CD14-positive monocyte (primary cell): ENCODE measurements at regions not wholly inside any gene's neighbourhood (a gene's known extent, or its start where the extent isn't known, plus 50 kb on each side); places are given as distances from the start of the nearest gene placed in this dataset.

Source experiments
- DNase-seq, 3 donors: peaks; one replicate each; pipeline ENCODE4 v3.0.0-alpha.2; 2011 to 2022
- H2AFZ ChIP-seq: 2 replicates; pipeline ENCODE4 v1.6.0; 2012; ENCODE audit warnings: mild to moderate bottlenecking, low read depth, low read length, inconsistent platforms; ENCODE audit not compliant: insufficient read depth, poor library complexity, severe bottlenecking
- H3K27ac ChIP-seq, 2 donors: 1 replicate in 1 of 2; 2 replicates in 1 of 2; pipeline ENCODE4 v1.5.1; 2012 to 2013; ENCODE audit warnings: low read length in 2 of 2, control low read depth in 1 of 2, inconsistent platforms in 1 of 2, low read depth in 1 of 2, mild to moderate bottlenecking in 1 of 2
- H3K27me3 ChIP-seq, 2 donors: one replicate each; pipeline versions ENCODE4 v1.6.0 to v1.6.1; 2011 to 2013; ENCODE audit warnings: low read length in 2 of 2; ENCODE audit not compliant: control insufficient read depth in 2 of 2, insufficient read depth in 2 of 2
- H3K36me3 ChIP-seq, 2 donors: replicated peaks in 1 of 2; 1 replicate in 1 of 2; 2 replicates in 1 of 2; pipeline versions ENCODE4 v1.5.1 to v1.6.1; 2012 to 2013; ENCODE audit warnings: low read length in 2 of 2, control low read depth in 1 of 2, inconsistent platforms in 1 of 2, mild to moderate bottlenecking in 1 of 2; ENCODE audit not compliant: insufficient read depth in 2 of 2, control insufficient read depth in 1 of 2
- H3K4me1 ChIP-seq, 2 donors: 1 replicate in 1 of 2; 2 replicates in 1 of 2; pipeline versions ENCODE4 v1.5.1 to v1.6.1; 2012 to 2013; ENCODE audit warnings: low read length in 2 of 2, control low read depth in 1 of 2, inconsistent platforms in 1 of 2, mild to moderate bottlenecking in 1 of 2, moderate library complexity in 1 of 2; ENCODE audit not compliant: insufficient read depth in 2 of 2, control insufficient read depth in 1 of 2
- H3K4me2 ChIP-seq: replicated peaks from 2 replicates; pipeline ENCODE3; 2012; ENCODE audit warnings: low read length, moderate library complexity, mild to moderate bottlenecking; ENCODE audit not compliant: poor library complexity, severe bottlenecking; ENCODE audit errors: extremely low read depth
- H3K4me3 ChIP-seq, 3 experiments: fragments of 200-600 bp in 1 of 3; sonication (generic) in 1 of 3; replicated peaks in 1 of 3; 1 replicate in 2 of 3; 2 replicates in 1 of 3; pipeline ENCODE4 v1.5.1; 2011 to 2013; ENCODE audit warnings: low read length in 3 of 3, mild to moderate bottlenecking in 3 of 3, control low read depth in 2 of 3, low read depth in 2 of 3, inconsistent platforms in 1 of 3, moderate library complexity in 1 of 3
- H3K79me2 ChIP-seq: 2 replicates; pipeline ENCODE4 v1.6.0; 2012; ENCODE audit warnings: mild to moderate bottlenecking, control low read depth, inconsistent platforms, low read length, moderate library complexity; ENCODE audit not compliant: insufficient read depth
- H3K9ac ChIP-seq: 2 replicates; pipeline ENCODE4 v1.6.0; 2017; ENCODE audit warnings: low read length, mild to moderate bottlenecking; ENCODE audit not compliant: insufficient read depth, poor library complexity, severe bottlenecking
- H3K9me3 ChIP-seq, 2 donors: replicated peaks in 1 of 2; 1 replicate in 1 of 2; 2 replicates in 1 of 2; pipeline versions ENCODE4 v1.5.1 to v1.6.1; 2012 to 2013; ENCODE audit warnings: low read length in 2 of 2, control low read depth in 1 of 2; ENCODE audit not compliant: control insufficient read depth in 1 of 2, insufficient read depth in 1 of 2
- H4K20me1 ChIP-seq: 2 replicates; pipeline ENCODE4 v1.6.0; 2012; ENCODE audit warnings: mild to moderate bottlenecking, low read length, control low read depth, moderate library complexity; ENCODE audit not compliant: insufficient read depth
- H3K27ac Mint-ChIP-seq, 7 donors: one replicate each; pipeline ENCODE4 v1.8.0; 2020; ENCODE audit warnings: mild to moderate bottlenecking in 7 of 7, mixed read lengths in 7 of 7, moderate library complexity in 6 of 7, inconsistent platforms in 2 of 7
- H3K27me3 Mint-ChIP-seq, 3 donors: one replicate each; pipeline ENCODE4 v1.8.0; 2021 to 2022; ENCODE audit warnings: low read depth in 3 of 3, mild to moderate bottlenecking in 3 of 3, mixed read lengths in 3 of 3, moderate library complexity in 3 of 3, inconsistent platforms in 1 of 3
- H3K36me3 Mint-ChIP-seq, 2 donors: one replicate each; pipeline ENCODE4 v1.8.0; 2020; ENCODE audit warnings: mixed read lengths in 2 of 2, inconsistent platforms in 1 of 2, mild to moderate bottlenecking in 1 of 2
- H3K4me1 Mint-ChIP-seq: one replicate; pipeline ENCODE4 v1.8.0; 2020; ENCODE audit warnings: mild to moderate bottlenecking, mixed read lengths
- H3K4me3 Mint-ChIP-seq, 2 donors: one replicate each; pipeline ENCODE4 v1.8.0; 2020; ENCODE audit warnings: mild to moderate bottlenecking in 2 of 2, mixed read lengths in 2 of 2, moderate library complexity in 1 of 2
- H3K9me3 Mint-ChIP-seq, 7 donors: one replicate each; pipeline ENCODE4 v1.8.0; 2020 to 2022; ENCODE audit warnings: mixed read lengths in 7 of 7, mild to moderate bottlenecking in 6 of 7, moderate library complexity in 6 of 7, inconsistent platforms in 2 of 7
- CTCF ChIP-seq: fragments of 200-600 bp; IDR thresholded peaks from one replicate; pipeline ENCODE4 v1.8.0; 2022; ENCODE audit warnings: antibody characterized with exemption, mild to moderate bottlenecking
- WGBS: methylation state at CpG from one replicate; pipeline ENCODE4 v1.1.5; 2013; ENCODE audit warnings: missing lambda C conversion rate; ENCODE audit not compliant: insufficient coverage; 5-methylcytosine and 5-hydroxymethylcytosine counted together
- intact Hi-C, 2 donors: fragments of 100-400 bp; cut with micrococcal nuclease; formaldehyde crosslinking; loops; one replicate each; pipeline versions ENCODE4 v1.15.0 to v1.15.1; 2023

- Histone ChIP-seq H3K9me3 (no peaks in the 10 kb centered on the region), H3K4me3 (no peak overlapping the region), H3K9ac (no peak overlapping the region), H4K20me1 (no peaks in the 10 kb centered on the region), H3K27ac (no peak overlapping the region), H2AFZ (no peak overlapping the region), H3K4me1 (no peaks in the 10 kb centered on the region), H3K27me3 (no peaks in the 10 kb centered on the region), H3K36me3 (no peaks in the 10 kb centered on the region), H3K4me2 (no peak overlapping the region), H3K79me2 (no peaks in the 10 kb centered on the region)
- Mint-ChIP-seq H3K4me3 (no peak overlapping the region), H3K36me3 (no peaks in the 10 kb centered on the region), H3K9me3 (peaks cover 0 to 2% (median 0%) of the 10 kb centered on the region in 7 donors), H3K4me1 (no peaks in the 10 kb centered on the region), H3K27me3 (peaks cover 0 to 1% (median 0%) of the 10 kb centered on the region in 3 donors), H3K27ac (no peak overlapping the region)
- no peak for DNase-seq
- no CpG with 5 or more reads among the region's 1 CpG for WGBS
- no peak for TF ChIP-seq CTCF
- intact Hi-C loops: no loop called here
Observed at GRCh38 chr5:57891443-57891842, 408.8 kb upstream of the ACTBL2 start.

DNA sequence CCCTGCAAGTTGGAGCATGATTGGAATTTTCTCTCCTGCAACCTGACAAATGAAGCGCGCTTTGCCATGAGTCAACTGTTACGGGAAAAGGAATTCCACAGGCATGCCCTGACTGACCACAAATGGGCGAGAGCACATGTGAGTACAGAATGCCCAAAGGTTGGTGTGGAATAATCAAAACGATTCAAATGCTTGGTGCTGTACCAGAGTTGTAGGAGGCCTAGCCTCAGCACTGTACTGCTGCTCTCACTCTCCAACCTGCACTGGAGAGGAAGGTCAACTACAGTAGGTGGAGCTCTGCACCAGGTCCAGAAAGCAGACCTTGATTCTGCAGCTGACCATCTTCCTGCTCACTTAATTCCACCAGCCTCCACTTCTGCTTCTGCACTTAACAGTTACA is 406.9 kb upstream of the ACTBL2 start:
- H3K27me3 ChIP-seq: no peaks in the 10 kb centered on the region
- no peak for TF ChIP-seq CTCF
- DNase-seq: no peak
- Mint-ChIP-seq H3K4me3 (no peak overlapping the region), H3K36me3 (no peaks in the 10 kb centered on the region), H3K9me3 (peaks cover 0 to 2% (median 0%) of the 10 kb centered on the region in 7 donors), H3K27me3 (no peaks in the 10 kb centered on the region), H3K4me1 (no peaks in the 10 kb centered on the region), H3K27ac (no peak overlapping the region)
- H3K79me2 ChIP-seq: no peaks in the 10 kb centered on the region
- no peak overlapping the region for H3K27ac ChIP-seq
- H4K20me1 ChIP-seq: no peaks in the 10 kb centered on the region
- H3K9ac ChIP-seq: no peak overlapping the region
- no peak overlapping the region for H2AFZ ChIP-seq
- H3K4me1 ChIP-seq: no peaks in the 10 kb centered on the region
- no peak overlapping the region for H3K4me3 ChIP-seq
- WGBS: 86% methylated on average over 4 of the region's 5 CpGs
- intact Hi-C loops: no loop called here
- H3K36me3 ChIP-seq: no peaks in the 10 kb centered on the region
- H3K4me2 ChIP-seq: no peak overlapping the region
- H3K9me3 ChIP-seq: no peaks in the 10 kb centered on the region
